K562 (cell line): ENCODE measurements at regions not wholly inside any gene's neighbourhood (a gene's known extent, or its start where the extent isn't known, plus 50 kb on each side); places are given as distances from the start of the nearest gene placed in this dataset.

Experiments
- CHCHD3 ChIP-seq: fragments of 250-450 bp; sonication (Bioruptor Pico); IDR thresholded peaks from 2 replicates; pipeline ENCODE4 v2.1.2; 2022; ENCODE audit warnings: mild to moderate bottlenecking
- EHMT2 ChIP-seq: fragments of 450-650 bp; IDR thresholded peaks from 2 replicates; pipeline ENCODE4 v1.6.1; 2018; ENCODE audit warnings: antibody characterized with exemption
- FOS ChIP-seq: IDR thresholded peaks from 3 replicates; pipeline ENCODE4 v1.6.1; 2011; ENCODE audit not compliant: insufficient read length; ENCODE audit errors: extremely low read depth
- HNRNPL ChIP-seq: fragments of 200-400 bp; formaldehyde crosslinking; IDR thresholded peaks from 2 replicates; pipeline ENCODE4 v1.6.1; 2017; ENCODE audit warnings: low read depth, mild to moderate bottlenecking, low read length
- PURB ChIP-seq: sonication (generic); formaldehyde crosslinking; IDR thresholded peaks from 2 replicates; pipeline ENCODE4 v1.9.0; 2021; ENCODE audit warnings: low read depth, mild to moderate bottlenecking, missing genetic modification reagents

DNA sequence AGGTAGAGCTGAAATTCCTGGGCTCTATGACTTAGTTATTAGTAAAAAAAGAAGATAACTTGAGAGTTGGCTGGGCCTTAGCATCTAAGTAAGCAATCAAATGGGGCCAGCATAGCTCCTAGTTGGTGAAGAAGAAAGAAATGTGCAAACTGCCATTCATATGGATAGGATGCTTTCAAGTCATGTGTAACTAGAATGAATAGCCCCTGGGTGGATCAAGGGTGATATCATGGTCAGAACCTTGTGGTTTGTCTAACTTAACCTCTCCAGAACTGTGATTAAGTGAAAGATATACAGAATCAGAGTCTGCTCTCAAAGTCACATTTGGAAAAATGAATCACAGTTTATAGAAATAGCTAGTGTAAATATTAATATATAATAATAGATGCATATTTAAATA is 198.7 kb upstream of the DTNA start:
- TF ChIP-seq HNRNPL (no peak), FOS (no peak), PURB (CRISPR knock-in tag) (no peak), EHMT2 (no peak), CHCHD3 (CRISPR knock-in tag) (no peak)
